GM04503 (cell line): ENCODE measurements at regions not wholly inside any gene's neighbourhood (a gene's known extent, or its start where the extent isn't known, plus 50 kb on each side); places are given as distances from the start of the nearest gene placed in this dataset.

Source experiments
- DNase-seq: peaks from one replicate; pipeline ENCODE4 v3.0.0-alpha.2; 2012; ENCODE audit warnings: low read depth

DNA sequence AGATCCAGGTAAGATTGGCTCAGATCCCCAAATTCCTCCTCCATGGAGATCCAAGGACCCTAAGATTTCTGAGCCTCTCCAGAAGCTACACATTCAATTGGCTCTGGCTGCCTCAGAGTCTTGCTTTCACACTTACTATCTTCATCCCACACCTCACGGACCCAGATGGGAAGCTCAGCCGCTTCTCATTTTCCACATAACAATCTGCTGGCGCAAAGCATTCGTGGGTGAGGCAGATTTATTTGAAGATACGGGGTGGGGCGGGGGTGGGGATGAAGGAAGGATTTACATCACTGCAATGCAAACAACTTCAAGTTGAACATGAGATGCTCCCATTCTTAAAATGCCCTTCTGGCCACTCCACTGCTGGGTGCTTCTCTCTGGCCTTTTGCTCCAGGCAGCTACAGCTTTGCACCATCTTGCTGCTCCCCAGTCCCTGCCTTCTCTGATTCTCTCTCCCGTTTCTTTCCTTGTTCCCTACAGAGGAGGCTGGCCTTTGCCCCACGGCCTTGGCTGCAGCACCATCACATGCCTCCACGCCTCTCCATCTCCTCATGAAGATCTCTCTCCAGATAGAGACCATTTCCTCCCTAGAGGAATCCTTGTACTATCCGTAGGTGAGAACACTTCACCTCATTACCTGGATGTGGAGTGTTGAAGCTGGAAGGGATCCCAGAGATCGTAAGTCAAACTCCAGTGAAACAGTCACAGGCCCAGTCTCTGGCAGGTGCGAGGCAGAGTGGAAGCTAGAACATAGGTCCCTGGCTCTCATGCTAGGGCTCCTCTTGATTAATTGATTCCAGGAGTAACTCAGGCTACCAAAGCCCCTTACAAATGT lies 175.9 kb downstream of the RPLP1 start:
- no peak for DNase-seq

DNA sequence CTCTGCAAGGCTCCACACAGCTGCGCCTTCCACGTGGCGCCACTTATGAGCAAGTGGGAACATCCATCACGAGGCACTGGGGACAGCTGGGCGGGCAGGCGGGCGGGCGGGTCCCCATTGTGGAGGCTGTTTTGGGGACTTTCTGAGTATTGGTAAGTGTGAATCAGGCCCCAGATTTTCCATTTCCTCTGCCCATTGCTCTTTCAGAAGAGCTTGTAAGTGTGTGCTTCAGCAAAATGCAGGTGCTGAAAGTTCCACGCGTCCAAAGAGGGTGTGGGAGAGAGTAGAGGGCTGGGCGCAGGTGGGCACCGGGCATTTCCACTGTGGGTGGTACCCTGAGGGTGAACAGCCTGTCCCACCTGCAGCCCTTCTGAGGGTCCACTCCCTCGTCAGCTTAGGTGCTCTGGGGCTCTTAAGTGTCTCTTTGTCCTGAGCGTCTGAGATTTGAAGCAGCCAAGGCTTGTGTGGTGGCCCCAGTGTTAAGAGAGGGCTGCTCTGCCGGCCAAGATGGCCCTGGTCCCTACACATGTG lies 177.1 kb downstream of the RPLP1 start:
- no peak for DNase-seq

DNA sequence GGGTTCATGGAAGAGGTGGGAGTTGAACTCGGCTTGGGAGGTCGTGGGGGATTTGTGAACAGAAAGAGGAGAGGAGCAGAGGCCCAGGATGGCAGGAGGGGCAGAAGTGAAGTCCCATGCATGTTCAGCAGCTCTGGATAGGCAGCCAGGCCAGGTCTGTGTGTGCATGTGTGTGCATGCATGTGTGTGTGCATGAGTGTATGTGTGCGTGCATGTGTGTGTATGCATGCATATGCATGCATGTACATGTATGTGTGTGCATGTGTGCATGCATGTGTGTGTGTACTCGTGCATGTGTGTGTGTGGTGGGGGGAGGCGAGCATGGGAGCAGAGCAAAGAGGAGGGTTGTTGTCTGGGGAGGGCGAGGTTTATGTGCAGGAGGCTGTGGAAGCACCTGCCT lies 178.4 kb downstream of the RPLP1 start:
- no peak for DNase-seq

DNA sequence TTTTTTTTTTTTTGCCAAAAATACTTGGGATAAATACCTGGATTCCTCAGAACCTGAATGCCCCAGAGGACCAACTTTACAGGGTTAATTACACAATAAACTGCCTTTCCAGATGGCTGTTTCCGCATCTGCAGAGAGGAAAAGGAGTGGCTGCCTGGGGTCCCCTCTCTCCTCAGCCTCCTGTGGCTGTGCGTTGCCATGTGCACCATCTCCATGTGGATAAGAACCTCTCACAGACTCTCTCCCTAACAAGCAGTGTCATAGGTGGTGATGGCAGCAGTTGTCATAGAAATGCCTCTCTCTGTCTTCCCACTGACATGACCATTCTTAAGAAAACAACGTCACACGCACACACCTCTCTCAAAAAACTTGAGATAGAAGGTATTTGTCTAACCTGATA lies 179.4 kb downstream of the RPLP1 start:
- DNase-seq, result no peak

DNA sequence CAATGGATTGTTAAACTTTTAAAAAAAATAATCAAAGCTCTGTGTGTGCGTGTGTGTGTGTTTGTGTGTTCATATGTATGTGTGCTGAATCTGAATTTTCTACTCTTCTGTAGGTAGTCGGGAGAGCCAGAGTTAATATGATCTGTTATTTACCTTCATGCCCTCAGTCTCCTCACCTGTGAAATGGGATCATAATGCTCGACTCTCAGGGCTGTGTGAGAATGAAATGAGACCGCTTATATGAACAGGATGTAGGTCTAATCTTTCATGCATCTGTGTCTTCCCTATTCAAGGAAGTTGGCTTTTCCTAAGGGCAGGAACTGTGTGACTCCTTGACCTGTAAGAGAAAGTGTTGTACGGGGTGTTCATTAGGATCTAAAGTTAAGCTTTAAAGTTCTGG lies 182.2 kb downstream of the RPLP1 start:
- DNase-seq, result no peak

DNA sequence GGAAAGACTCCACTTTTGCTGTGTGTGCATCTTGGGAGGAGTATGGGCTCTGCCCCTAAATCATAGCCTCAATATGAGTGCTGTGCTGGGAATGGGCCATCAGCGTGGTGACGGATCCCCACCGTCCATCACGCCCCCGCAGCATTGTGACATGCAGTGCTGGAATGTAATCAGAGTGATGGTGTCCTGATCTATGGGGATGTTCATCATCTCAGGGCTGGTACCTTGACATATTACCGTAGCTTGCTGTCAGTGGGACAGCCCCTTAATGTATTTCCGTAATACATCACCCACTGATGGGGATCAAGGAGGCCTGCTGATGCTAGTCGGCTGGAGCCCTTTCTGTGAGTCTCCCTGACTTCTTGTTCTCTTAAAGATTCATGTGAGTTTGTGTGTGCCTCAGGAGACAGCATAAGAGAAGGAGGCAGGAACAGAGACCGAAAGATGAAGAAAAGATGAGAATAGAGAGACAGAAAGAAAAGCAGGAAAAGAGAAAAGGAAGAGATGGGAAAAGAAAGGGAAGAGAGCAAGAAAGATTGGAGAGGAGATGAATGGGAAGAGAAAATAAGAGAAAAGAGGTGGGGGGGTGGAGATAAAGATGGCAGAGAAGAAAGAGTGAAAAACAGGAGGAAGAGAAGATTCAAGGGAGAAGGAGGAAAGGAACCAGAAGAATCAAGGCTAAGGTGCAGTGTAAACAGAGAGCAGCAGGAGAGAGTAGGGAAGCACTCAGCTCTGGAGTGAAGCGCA lies 183.7 kb downstream of the RPLP1 start:
- no peak for DNase-seq

DNA sequence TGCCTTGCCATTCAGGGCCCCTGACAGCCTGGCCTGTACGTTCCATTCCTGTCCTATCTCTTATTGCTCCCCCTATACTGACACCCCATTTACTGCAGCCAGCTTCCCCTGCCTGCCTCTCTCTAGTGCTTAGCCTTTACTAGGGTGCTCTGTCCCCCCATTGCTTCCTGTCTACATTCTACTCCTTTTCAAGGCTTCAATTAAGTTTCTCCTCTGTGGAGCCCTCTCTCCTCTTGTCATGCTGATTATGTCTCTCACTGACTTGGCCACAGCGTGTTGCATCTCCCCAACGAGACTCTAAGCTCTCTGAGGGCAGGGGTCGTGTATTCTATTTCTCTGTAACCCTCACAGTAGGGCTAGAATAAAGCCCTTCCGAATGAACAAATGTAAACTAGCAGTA lies 185.2 kb downstream of the RPLP1 start:
- DNase-seq, result no peak

DNA sequence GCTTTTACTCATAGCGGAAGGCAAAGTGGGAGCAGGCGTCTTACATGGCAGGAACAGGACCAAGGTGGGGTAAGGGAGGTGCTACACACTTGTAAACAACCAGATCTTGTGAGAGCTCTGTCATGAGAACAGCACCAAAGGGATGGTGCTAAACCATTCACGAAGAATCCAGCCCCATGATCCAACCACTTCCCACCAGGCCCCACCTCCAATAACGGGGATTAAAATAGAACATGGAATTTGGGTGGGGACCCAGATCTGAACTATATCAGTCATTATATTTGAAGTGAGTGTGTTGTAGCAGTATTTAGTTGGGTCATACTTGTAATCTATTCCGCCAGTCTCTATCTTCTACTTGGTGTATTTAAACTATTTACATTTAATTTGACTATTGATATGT lies 190.9 kb downstream of the RPLP1 start:
- DNase-seq, result no peak

DNA sequence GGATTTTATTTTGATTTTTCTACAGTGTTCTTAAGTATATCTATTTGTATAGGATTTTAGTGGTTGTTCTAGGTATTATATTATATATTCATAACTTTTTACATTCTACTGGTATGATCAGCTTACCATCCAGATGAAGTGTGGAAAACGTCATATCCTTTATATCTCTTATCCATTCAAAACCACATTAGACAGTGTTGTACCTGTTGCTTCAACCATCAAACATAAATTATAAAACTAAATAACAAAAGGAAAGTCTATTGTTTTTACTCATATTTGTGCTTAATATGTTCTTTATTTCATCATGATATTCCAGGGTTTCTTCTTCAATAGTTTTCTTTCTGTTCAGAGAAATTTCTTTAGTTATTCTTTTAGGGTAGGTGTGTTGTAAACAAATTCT lies 191.4 kb downstream of the RPLP1 start:
- no peak for DNase-seq

DNA sequence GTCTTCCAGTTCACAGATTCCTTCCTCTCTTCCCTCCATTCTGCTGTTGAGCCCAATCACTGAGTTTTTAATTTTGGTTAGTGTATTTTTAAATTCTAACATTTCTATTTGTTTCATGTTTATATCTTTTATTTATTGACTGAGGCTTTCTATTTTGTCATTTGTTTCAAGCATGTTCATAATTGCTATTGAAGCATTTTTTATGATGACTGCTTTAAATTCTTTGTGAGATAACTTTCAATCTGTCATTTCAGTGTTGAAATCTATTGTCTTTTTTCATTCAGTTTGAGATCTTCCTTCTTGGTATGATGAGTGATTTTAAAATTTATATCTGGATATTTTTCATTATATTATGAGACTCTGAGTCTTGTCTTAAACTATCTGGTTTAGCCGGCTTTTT lies 192.3 kb downstream of the RPLP1 start:
- no peak for DNase-seq

DNA sequence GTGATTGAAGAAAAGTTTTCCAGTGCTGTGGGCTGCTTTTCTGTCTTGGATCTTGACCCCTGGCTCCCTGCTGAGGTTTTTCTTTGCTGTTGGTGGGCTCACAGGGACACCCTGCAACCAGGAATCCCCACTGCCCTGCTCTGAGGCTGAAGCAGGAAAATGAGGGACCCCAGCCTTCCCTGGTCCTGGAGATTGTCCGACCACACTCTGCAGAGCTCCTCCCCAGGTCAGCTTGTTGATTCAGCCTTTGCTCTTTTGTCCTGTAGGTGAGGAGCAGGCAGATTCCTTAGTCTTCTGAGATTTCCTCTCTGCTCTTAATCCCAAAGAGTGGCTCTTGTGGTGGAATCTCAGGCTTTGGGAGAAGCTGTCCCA lies 194.5 kb downstream of the RPLP1 start:
- no peak for DNase-seq

DNA sequence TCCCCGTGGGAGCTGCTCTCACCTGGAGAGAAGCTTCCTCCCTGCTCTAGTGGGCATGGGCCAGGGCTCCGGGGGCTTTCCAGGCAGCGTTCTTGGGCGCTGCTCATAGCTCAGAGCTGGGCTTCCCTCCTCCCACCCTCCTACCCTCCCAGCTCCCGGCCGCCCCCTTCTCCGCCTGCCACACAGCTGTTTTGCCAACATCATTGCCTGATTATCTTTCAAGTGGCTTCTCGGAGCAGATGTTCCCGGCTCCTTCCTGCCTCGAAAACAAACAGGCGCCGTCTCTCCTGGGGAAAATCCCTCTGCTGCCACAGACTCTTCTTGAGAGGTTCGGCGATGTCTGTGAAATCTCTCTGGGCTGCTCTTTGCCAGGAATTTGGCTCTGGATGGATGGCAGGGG lies 195.6 kb downstream of the RPLP1 start:
- DNase-seq, result no peak

DNA sequence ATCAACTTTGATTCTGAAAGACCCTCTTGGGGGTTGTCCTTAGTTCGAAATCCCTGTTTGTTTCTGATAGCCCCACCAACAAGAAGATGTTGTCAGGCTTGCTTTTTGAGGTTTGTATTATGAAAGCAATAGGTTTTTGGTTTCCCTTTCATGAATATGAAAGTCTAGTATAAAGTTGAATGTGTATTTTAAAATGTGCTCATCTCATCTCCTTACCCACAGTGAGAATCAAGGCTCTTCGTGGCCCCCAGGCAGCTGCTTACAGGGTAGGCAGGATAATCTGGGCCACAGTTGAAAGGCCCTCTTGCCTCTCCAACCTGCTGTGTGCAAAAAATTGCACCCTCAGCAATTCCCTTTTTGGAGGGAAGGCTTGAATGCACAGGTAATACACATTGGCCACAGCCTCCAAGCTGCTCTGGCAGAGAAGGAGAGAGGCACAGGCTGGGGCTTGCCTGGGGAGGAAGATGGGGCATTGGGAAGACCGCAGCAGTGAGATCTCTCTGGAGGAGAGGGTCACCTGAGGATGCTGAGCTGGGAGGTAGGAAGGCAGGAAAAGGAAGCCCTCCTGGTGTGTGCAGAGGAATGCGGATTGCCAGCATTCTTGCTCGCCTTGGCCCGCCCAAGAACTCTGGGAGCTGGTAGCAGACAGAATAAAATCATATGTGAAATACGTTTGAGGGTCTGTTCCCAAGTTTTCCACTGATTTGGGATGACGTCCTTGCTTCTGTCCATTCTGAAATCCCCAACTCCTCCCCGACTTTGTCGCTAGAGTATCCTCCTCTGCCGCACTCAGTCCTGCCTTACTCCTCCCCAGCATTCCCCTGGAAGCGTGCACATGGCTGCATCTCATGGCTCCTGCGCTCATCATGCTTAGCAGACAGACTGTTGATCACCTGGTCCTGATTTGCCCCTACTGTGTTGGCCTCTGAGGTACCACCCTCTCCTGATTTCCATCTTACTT lies 196.4 kb downstream of the RPLP1 start:
- DNase-seq, result no peak

DNA sequence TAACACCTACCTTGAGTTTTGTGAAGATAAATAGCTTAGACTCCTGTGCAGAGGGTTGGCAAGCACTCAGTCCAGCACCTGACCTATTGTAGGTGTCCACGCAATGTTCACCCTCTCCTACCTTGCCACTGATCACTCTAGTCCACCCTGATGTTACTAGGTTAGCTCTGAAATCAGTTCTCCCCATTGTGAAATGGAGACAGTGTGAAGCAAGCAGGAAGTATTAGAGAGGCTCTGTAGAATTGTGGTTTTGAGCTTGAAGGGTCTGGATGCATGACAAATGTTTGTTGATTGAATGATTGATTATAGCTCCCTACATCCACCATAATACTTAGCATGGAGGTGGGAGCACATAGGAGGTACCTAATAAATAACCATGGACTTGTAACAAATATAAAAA lies 199.7 kb downstream of the RPLP1 start:
- DNase-seq, result no peak

DNA sequence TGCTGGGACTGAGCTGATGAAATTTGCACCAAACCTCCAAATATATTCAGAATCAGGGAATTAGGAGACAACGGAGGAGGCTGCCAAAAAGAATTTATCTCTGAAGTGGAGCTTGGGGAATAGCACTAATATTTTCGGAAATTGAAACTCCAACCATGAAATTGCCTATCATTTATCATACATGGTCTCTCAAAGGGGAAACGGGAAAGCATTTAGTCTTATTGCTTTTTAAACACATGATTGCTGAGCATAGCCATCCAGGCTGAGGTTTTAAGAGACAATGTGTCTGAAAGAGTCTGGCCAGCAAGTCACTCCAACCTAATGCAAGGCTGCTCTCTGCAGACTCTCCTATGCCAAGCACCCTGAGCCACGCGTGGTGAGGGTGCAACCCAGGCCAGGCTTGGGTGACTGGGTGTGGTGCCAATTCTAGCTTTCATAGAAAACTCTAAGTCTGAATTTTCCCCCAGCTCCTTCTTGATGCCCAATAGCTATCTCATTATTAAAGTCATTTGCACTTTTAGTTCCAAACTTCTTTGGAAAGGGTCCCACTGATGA lies 200.2 kb downstream of the RPLP1 start:
- no peak for DNase-seq

DNA sequence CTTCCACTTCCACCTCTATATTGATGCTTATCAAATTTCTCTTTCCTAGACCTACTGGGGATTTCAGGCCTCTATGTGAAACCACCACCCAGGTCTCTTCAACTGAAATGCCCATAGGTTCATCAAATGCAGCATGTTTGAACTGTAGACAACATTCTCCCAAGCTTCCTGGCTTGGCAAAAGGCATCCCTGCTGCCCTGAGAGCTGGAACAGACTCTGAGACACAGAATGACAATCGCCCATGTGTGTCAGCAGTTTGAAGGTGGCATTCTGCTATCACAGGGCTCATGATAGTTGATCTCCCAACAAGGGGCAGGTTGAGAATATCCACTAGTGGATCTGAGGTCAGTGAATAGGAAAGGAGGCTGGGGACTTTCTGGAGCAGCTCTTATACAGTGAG lies 200.7 kb downstream of the RPLP1 start:
- no peak for DNase-seq

DNA sequence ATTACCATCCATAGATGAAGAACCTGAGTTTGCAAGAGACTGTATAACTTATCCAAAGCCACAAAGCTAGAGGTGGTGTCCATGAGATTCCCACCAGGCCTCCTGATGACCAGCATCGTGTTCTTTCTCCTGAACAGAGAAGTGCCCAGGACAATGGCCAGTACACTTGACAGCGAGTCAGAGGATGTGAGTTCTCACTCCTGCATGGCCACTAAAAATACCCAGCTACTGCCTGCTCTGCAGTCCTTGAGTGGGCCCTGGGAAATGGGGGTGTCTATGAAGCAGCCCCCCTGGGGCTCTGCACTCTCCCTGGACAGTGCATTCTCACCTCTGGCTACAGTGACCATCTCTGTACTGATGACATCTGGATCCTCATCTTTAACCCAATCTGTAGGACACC lies 201.2 kb downstream of the RPLP1 start:
- no peak for DNase-seq

DNA sequence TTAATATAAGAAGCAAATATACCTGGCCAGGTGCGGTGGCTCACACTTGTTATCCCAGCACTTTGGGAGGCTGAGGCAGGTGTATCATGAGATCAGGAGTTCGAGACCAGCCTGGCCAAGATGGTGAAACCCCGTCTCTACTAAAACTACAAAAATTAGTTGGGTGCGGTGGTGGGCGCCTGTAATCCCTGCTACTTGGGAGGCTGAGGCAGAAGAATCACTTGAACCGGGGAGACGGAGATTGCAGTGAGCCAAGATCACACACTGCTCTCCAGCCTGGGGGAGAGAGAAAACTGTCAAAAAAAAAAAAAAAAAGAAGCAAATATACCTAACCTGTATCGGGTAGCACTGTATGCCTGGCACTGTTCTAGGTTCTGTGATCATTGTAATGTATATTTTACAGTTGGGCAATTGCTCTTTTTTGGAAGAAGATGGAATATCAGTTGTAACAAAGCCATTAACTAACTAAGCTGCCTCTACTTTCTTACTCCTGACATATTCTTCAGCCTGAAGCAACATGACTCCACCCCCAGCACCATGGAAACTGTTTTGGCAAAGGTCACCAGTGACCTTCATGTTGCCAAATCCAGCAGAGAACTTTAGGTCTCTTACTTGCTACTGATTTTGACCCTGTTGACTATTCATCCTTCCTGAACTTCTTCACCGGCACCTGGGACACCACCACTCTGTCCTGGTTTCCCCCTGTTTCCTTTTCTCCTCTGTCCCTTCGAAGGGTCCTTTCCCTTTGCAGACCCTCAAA lies 203.8 kb downstream of the RPLP1 start:
- DNase-seq, result no peak

DNA sequence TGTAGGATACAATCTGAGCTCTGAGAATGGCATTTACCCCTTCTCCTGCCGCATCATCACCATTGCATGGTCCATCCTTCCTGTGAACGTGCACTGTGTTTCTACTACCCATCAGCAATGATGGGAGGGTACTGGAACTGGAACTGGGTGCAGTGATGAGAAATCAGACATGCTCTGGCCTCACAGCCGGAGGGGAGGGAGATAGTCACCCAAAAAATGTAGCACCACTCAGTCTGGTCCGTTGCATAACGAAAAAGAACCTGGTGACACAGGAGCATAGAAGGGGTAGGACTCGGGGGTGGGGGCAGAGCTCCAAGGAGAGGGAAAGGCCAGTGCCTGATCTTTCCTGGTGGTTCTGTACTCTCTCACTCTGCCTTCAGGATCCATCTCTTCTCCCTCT lies 205.0 kb downstream of the RPLP1 start:
- no peak for DNase-seq

DNA sequence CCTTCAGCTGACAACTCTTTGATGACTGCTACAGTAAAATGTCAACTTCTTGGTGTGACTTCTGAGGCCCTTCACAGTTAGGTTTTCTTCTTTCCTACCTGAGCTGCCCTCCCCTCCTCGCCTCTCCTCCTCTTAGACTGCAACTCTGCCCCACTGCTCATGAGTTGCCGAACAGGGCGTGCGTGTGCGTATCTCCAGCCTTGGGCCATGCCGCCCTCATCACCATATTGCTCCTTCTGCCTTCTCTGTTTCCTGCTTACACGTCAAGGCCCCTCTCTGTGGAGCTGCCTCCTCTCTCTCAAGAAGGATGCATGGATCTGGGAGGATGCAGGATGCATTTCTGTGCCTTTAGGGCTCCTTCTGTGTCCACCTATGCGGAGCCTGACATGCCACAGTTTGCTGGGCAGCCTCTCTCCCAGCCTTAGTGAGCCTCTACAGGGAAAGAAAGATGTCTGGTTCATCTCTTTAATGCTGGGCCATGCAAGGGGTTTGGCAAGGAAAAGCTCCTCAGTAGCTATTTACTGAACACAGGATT lies 205.9 kb downstream of the RPLP1 start:
- DNase-seq, result no peak

DNA sequence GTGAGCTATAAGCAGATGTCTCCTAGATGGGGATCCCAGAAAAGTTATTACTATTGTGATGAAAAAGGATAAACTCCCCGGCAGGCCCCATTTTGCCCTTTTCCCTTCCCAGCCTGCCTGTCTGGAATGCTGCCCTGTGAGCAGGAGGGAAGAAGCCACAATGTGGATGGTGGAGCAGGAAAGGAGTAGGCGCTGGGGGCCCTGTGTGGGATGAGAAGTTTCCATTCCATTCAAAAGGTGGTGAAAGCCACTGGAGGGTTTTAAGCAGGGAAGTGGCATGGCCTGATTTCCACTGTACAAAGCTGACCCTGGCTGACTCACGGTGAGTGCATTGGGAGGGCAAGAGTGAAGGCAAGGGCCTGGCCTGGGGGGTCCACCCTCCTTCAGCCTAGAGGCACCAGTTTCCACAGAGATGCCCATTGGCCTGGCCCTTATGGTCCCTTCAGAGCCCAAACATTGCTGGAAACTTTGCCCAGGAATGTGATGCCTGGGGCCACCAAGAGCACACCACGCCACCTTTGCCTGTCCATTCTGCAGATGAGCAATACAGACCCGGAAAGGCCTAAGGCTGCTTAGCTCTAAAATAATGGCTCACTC lies 206.9 kb downstream of the RPLP1 start:
- DNase-seq, result no peak
